ENCODE measurements at regions not wholly inside any gene's neighbourhood (a gene's known extent, or its start where the extent isn't known, plus 50 kb on each side); places are given as distances from the start of the nearest gene placed in this dataset.

- no peak for DNase-seq
- Histone ChIP-seq H3K27ac (ENCODE audit: low read length) (no peak overlapping the region), H3K36me3 (ENCODE audit: control insufficient read depth, insufficient read depth, low read length) (no peaks in the 10 kb centered on the region), H3K27me3 (ENCODE audit: control insufficient read depth, insufficient read depth, low read length) (no peaks in the 10 kb centered on the region), H3K9me3 (replicated peaks; ENCODE audit: control insufficient read depth, low read depth, low read length) (no peaks in the 10 kb centered on the region), H3K4me1 (ENCODE audit: control insufficient read depth, insufficient read depth, low read length) (no peaks in the 10 kb centered on the region), H3K4me3 (ENCODE audit: low read length) (no peak overlapping the region)
- WGBS (ENCODE audit: insufficient coverage), result 66% methylated on average over 3 of the region's 3 CpGs
These were observed 61.4 kb upstream of the PPP1R3C start for GRCh38 chr10:91694170-91694794.

DNA sequence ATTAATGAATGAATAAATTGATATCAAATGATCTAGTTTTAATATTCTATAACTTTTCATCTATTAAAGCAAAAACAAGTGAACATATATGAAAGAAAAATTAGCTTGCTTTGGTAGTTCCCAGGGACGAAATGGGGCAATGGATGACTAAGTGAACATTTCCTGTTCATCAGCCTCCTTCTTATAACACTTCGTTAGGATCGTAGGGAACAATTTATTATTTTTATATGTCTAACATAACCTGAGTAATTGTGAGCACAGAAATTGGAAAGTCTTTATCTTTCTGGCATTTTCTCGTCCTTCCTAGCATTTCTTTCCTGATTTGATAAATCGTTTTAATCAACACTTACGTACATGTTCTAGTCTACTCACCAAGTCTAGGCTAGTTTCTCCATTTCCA is 59.1 kb upstream of the PPP1R3C start:
- no peak overlapping the region for H3K27ac ChIP-seq (ENCODE audit: low read length)
- H3K36me3 ChIP-seq (ENCODE audit: control insufficient read depth, insufficient read depth, low read length), result no peaks in the 10 kb centered on the region
- H3K9me3 ChIP-seq (replicated peaks; ENCODE audit: control insufficient read depth, low read depth, low read length), result no peaks in the 10 kb centered on the region
- H3K27me3 ChIP-seq (ENCODE audit: control insufficient read depth, insufficient read depth, low read length), result peaks cover 2% of the 10 kb centered on the region
- no peak overlapping the region for H3K4me3 ChIP-seq (ENCODE audit: low read length)
- DNase-seq, result no peak
- 94% methylated on average over 2 of the region's 6 CpGs for WGBS (ENCODE audit: insufficient coverage)
- no peaks in the 10 kb centered on the region for H3K4me1 ChIP-seq (ENCODE audit: control insufficient read depth, insufficient read depth, low read length)

DNA sequence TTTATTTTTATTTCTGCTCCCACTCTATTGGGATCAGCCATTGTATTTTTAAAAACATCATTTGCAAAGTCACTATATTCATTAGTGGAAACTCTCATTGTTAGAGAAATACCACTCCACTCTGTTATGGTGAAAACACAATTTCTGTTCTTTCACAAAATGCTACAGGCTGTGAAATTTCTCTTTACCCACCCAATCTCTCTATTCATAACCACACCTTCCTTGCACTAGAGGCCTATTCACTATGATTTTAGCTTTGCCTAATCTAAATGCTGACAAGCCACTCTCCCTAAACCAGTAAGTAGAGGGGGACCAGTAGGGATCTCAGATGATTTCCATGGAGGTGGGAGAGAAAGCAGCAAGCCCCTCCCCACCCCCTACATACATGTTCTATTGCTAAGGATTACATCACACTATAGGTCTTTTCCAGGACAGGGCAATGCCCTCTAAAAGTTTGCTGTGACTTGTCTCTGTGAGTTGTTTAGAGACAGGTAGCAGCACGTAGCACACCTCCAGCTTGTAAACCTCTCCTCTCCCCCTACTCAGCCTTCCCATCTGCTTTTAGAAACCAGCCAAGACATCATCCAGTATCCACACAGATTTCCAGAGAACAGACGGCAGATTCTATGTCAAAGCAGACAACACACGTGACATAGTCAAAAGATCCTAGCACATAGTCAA is 58.3 kb upstream of the PPP1R3C start:
- WGBS (ENCODE audit: insufficient coverage), result 60% methylated on average over 1 of the region's 3 CpGs
- Histone ChIP-seq H3K4me1 (ENCODE audit: control insufficient read depth, insufficient read depth, low read length) (no peaks in the 10 kb centered on the region), H3K4me3 (ENCODE audit: low read length) (no peak overlapping the region), H3K9me3 (replicated peaks; ENCODE audit: control insufficient read depth, low read depth, low read length) (no peaks in the 10 kb centered on the region), H3K36me3 (ENCODE audit: control insufficient read depth, insufficient read depth, low read length) (no peaks in the 10 kb centered on the region), H3K27ac (ENCODE audit: low read length) (no peak overlapping the region), H3K27me3 (ENCODE audit: control insufficient read depth, insufficient read depth, low read length) (peaks cover 2% of the 10 kb centered on the region)
- DNase-seq, result no peak

DNA sequence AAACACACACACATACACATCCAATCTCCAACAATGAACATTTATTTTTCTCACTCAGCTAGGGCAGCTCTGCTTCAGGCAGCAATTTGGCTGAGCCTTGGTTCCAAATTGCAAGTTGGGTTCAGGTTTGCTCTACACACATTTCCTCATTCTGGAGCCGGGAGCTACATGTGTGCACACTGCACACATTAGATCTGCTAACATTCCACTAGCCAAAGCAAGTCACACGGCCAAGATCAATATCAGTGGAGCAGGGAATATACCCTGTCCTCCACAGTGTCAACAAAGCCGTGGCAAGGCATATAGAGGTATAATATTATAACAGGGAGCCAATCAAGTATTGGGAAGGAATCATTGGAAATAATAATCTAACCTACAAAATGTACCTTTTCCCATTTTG is 57.5 kb upstream of the PPP1R3C start:
- WGBS (ENCODE audit: insufficient coverage), result 60% methylated on average over 1 of the region's 3 CpGs

GRCh38 chr10:91689731-91690168 is 56.9 kb upstream of the PPP1R3C start:
- Histone ChIP-seq H3K4me3 (ENCODE audit: low read length) (no peak overlapping the region), H3K9me3 (replicated peaks; ENCODE audit: control insufficient read depth, low read depth, low read length) (no peaks in the 10 kb centered on the region), H3K27me3 (ENCODE audit: control insufficient read depth, insufficient read depth, low read length) (peaks cover 2% of the 10 kb centered on the region), H3K4me1 (ENCODE audit: control insufficient read depth, insufficient read depth, low read length) (no peaks in the 10 kb centered on the region), H3K27ac (ENCODE audit: low read length) (no peak overlapping the region), H3K36me3 (ENCODE audit: control insufficient read depth, insufficient read depth, low read length) (no peaks in the 10 kb centered on the region)
- WGBS (ENCODE audit: insufficient coverage), result no CpG with 5 or more reads among the region's 2 CpGs
- peak; percentile 67 for DNase-seq

More for the DNA sequence above, 57.5 kb upstream of the PPP1R3C start:
- no peaks in the 10 kb centered on the region for H3K36me3 ChIP-seq (ENCODE audit: control insufficient read depth, insufficient read depth, low read length)
- H3K27ac ChIP-seq (ENCODE audit: low read length), result no peak overlapping the region
- DNase-seq, result no peak
- no peaks in the 10 kb centered on the region for H3K4me1 ChIP-seq (ENCODE audit: control insufficient read depth, insufficient read depth, low read length)
- no peaks in the 10 kb centered on the region for H3K9me3 ChIP-seq (replicated peaks; ENCODE audit: control insufficient read depth, low read depth, low read length)
- H3K27me3 ChIP-seq (ENCODE audit: control insufficient read depth, insufficient read depth, low read length), result peaks cover 2% of the 10 kb centered on the region
- H3K4me3 ChIP-seq (ENCODE audit: low read length), result no peak overlapping the region

- DNase-seq, result no peak
- WGBS (ENCODE audit: insufficient coverage), result 58% methylated on average over 2 of the region's 2 CpGs
- Histone ChIP-seq H3K27ac (ENCODE audit: low read length) (no peak overlapping the region), H3K4me3 (ENCODE audit: low read length) (no peak overlapping the region), H3K36me3 (ENCODE audit: control insufficient read depth, insufficient read depth, low read length) (no peaks in the 10 kb centered on the region), H3K4me1 (ENCODE audit: control insufficient read depth, insufficient read depth, low read length) (no peaks in the 10 kb centered on the region), H3K9me3 (replicated peaks; ENCODE audit: control insufficient read depth, low read depth, low read length) (no peaks in the 10 kb centered on the region), H3K27me3 (ENCODE audit: control insufficient read depth, insufficient read depth, low read length) (peaks cover 2% of the 10 kb centered on the region)
These were observed 52.0 kb upstream of the PPP1R3C start for GRCh38 chr10:91684841-91685240.

- peaks cover 2% of the 10 kb centered on the region for H3K27me3 ChIP-seq (ENCODE audit: control insufficient read depth, insufficient read depth, low read length)
- 38% methylated on average over 2 of the region's 5 CpGs for WGBS (ENCODE audit: insufficient coverage)
- H3K36me3 ChIP-seq (ENCODE audit: control insufficient read depth, insufficient read depth, low read length), result no peaks in the 10 kb centered on the region
- H3K27ac ChIP-seq (ENCODE audit: low read length), result no peak overlapping the region
- no peaks in the 10 kb centered on the region for H3K9me3 ChIP-seq (replicated peaks; ENCODE audit: control insufficient read depth, low read depth, low read length)
- H3K4me1 ChIP-seq (ENCODE audit: control insufficient read depth, insufficient read depth, low read length), result no peaks in the 10 kb centered on the region
- DNase-seq, result no peak
- no peak overlapping the region for H3K4me3 ChIP-seq (ENCODE audit: low read length)
These were observed 51.1 kb upstream of the PPP1R3C start for GRCh38 chr10:91683975-91684374.

- WGBS (ENCODE audit: insufficient coverage), result no CpG with 5 or more reads among the region's 1 CpG
- H3K36me3 ChIP-seq (ENCODE audit: control insufficient read depth, insufficient read depth, low read length), result no peaks in the 10 kb centered on the region
- no peak for DNase-seq
- H3K9me3 ChIP-seq (replicated peaks; ENCODE audit: control insufficient read depth, low read depth, low read length), result no peaks in the 10 kb centered on the region
- H3K4me1 ChIP-seq (ENCODE audit: control insufficient read depth, insufficient read depth, low read length), result no peaks in the 10 kb centered on the region
- H3K4me3 ChIP-seq (ENCODE audit: low read length), result no peak overlapping the region
- no peak overlapping the region for H3K27ac ChIP-seq (ENCODE audit: low read length)
- peaks cover 2% of the 10 kb centered on the region for H3K27me3 ChIP-seq (ENCODE audit: control insufficient read depth, insufficient read depth, low read length)
These were observed 50.0 kb upstream of the PPP1R3C start for GRCh38 chr10:91682912-91683311.
